ENCODE measurements at regions not wholly inside any gene's neighbourhood (a gene's known extent, or its start where the extent isn't known, plus 50 kb on each side); places are given as distances from the start of the nearest gene placed in this dataset.

DNA sequence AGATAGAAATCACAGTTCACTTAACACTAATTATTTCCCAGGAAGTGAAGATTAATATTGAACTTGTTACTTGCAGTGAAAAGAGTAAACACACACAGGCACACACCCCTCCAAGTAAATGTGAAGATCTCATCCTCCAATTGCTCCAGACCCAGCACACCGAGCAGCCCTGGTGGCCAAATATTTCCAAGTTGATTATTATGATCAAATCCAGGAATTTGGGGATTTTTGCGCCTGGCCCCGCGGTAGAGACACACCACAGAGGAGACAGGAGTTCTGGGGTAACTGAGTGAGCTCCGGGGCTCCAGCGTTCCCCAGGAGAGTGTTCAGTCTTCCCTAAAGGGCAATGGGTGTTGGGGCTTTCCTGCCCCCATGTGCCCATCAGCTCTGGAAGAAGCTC, 431.5 kb downstream of the BCL11B start:
- TF ChIP-seq, protein P1, sequence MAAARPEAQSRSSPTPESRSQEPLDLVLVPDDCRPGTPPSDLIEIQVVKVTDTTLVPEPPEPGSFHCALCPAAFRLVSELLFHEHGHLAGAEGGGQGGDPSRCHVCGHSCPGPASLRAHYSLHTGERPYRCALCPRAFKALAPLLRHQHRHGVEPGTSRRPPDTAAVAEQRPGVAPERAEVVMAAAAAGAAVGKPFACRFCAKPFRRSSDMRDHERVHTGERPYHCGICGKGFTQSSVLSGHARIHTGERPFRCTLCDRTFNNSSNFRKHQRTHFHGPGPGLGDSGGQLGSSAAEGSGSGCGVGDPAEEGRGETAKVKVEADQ (CRISPR knock-in tag; IDR thresholded peaks at IDR 0.05; ENCODE audit: borderline replicate concordance): no peak
- no peak for TF ChIP-seq HMGXB4 (CRISPR knock-in tag; IDR thresholded peaks at IDR 0.05; ENCODE audit: borderline replicate concordance in 1 of 2, low read depth in 1 of 2)
- no peak for TF ChIP-seq CTCF (CRISPR knock-in tag; IDR thresholded peaks at IDR 0.05)
- TF ChIP-seq, protein P2, sequence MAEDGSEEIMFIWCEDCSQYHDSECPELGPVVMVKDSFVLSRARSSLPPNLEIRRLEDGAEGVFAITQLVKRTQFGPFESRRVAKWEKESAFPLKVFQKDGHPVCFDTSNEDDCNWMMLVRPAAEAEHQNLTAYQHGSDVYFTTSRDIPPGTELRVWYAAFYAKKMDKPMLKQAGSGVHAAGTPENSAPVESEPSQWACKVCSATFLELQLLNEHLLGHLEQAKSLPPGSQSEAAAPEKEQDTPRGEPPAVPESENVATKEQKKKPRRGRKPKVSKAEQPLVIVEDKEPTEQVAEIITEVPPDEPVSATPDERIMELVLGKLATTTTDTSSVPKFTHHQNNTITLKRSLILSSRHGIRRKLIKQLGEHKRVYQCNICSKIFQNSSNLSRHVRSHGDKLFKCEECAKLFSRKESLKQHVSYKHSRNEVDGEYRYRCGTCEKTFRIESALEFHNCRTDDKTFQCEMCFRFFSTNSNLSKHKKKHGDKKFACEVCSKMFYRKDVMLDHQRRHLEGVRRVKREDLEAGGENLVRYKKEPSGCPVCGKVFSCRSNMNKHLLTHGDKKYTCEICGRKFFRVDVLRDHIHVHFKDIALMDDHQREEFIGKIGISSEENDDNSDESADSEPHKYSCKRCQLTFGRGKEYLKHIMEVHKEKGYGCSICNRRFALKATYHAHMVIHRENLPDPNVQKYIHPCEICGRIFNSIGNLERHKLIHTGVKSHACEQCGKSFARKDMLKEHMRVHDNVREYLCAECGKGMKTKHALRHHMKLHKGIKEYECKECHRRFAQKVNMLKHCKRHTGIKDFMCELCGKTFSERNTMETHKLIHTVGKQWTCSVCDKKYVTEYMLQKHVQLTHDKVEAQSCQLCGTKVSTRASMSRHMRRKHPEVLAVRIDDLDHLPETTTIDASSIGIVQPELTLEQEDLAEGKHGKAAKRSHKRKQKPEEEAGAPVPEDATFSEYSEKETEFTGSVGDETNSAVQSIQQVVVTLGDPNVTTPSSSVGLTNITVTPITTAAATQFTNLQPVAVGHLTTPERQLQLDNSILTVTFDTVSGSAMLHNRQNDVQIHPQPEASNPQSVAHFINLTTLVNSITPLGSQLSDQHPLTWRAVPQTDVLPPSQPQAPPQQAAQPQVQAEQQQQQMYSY (CRISPR knock-in tag; IDR thresholded peaks at IDR 0.05): no peak
- TF ChIP-seq BRD4 (CRISPR knock-in tag; IDR thresholded peaks at IDR 0.05): no peak
- TF ChIP-seq, protein P3, sequence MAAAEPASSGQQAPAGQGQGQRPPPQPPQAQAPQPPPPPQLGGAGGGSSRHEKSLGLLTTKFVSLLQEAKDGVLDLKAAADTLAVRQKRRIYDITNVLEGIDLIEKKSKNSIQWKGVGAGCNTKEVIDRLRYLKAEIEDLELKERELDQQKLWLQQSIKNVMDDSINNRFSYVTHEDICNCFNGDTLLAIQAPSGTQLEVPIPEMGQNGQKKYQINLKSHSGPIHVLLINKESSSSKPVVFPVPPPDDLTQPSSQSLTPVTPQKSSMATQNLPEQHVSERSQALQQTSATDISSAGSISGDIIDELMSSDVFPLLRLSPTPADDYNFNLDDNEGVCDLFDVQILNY (CRISPR knock-in tag; conservative IDR thresholded peaks at IDR 0.05): no peak
- TF ChIP-seq ZFY (CRISPR knock-in tag; IDR thresholded peaks at IDR 0.05): no peak
- no peak for TF ChIP-seq ZBTB7A (CRISPR knock-in tag; IDR thresholded peaks at IDR 0.05)
- TF ChIP-seq ATRX (CRISPR knock-in tag; IDR thresholded peaks at IDR 0.05; ENCODE audit: borderline replicate concordance): no peak
- TF ChIP-seq TCF7L2 (IDR thresholded peaks at IDR 0.05; ENCODE audit: low read depth, low read length): no peak
- TF ChIP-seq AGO1 (IDR thresholded peaks at IDR 0.05; ENCODE audit: low read depth, low read length, poor library complexity, severe bottlenecking): no peak
- TF ChIP-seq SMARCC2 (IDR thresholded peaks at IDR 0.05): no peak
- no peak for TF ChIP-seq CHD4 (IDR thresholded peaks at IDR 0.05; ENCODE audit: borderline replicate concordance, low read length)

Data from HepG2 (cell line).